NCI-H146 treated with DMSO at 0.1 percent for 48 hours (cell line): ENCODE measurements at regions not wholly inside any gene's neighbourhood (a gene's known extent, or its start where the extent isn't known, plus 50 kb on each side); places are given as distances from the start of the nearest gene placed in this dataset.

Experiments used
- DNase-seq: peaks from one replicate; lab custom pipeline; 2025; ENCODE audit not compliant: unreplicated experiment; lab: John Stamatoyannopoulos, UW

DNA sequence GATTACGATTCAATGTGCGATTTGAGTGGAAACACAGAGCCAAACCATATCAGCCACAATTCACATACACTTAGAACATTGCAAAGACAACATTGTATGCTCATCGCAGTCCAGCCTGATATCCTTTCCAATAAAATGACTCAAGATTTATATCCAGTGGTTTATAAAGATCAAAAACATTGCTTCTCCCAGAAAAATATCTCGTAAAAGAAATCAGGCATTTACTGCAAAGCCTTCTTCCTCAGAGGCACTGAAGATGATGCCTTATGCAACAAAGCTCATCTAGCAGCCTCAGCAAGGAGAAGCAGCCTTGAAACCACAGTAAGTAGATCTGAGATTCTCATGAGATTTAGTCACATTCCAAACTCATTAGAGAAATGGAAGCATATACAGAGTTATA, 523.8 kb downstream of the ELAVL2 start:
- DNase-seq: no peak

DNA sequence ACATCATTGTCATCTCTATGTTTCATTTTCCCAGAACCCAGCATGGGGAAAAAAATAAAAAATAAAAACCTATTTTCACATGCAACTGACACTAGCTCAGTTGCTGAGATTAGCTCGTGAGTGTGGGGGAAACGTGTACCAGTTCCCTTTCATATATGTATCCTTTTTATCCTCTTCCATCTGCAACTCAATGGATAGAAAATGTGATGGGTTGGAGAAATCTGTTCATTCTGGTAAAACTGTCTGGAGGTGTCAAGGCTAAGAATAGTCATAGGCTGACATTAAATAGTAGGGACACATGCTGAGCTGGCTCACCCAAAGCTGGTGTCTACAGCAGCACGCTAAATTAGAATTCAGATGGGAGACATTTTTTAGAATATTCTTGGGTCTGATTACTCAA, 519.3 kb downstream of the ELAVL2 start:
- no peak for DNase-seq

DNA sequence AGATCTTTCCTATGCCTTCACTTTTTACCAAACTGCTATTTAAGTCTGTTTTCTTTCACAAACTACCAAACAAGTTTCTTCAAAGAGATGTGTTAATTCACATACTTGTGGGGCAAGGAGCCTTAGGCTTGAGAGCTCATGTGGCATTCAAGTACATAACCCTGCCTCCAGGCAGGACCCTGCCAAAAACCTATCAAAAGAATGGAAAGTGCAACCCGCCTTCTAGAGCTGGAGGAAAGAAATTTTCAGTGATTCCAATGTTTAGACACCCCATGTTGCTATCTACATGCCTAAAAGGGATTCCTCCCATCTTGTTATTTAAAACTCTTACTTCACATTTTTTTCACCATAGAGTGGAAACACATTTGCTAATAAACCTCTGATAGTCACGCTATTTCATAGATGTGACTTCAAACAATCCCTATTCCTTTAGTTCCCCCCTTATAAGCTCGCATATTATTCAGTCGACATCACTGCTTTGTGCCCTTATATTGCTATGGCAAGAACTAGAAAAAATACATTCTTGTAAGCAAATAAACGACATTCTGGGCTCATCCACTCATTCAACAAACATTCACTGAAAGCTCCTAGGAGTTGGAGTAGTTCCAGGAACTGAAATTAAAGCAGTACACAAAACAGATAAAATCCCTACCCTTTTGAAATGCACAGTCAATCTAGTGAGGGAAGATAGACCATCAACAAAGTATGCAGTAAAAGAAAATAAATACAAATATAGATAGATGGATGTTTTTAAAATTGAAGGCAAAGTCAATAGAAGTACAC, 518.1 kb downstream of the ELAVL2 start:
- DNase-seq: no peak

DNA sequence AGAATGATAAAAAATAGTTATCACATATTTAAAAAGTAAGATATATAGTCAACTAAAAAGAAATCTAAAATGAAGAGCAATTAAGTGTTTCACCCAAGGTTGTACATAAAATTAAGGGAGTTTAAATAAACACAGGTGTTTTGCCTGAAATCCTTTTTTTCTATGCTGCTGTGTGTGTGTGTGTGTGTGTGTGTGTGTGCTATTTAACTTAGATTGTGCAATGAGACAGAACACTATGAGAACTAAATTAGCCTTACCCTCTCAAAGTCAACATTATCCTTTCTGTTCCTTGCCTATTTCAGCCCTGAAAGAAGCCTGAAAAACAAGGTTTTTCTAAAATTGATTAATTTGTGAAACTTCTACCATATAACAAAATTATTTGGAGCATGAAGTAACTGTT, 516.2 kb downstream of the ELAVL2 start:
- DNase-seq: peak; percentile 77

DNA sequence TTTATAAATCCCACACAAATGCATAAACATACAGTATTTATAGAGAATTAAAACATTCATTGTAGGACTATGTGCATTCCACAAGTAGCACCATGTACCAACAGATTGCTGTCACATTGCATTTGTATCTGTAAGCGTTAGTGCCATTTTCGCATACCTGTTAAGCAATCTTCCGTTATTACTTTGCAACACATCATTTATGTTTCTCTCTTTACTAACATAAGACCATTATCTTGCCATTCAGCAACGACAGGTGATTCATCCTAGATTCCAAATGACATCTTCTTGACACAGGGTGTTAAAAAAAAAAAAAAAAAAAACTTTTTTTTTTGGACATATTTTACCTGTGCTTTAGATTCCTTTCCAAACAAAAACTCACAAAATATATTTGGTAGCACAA, 511.8 kb downstream of the ELAVL2 start:
- DNase-seq: no peak

DNA sequence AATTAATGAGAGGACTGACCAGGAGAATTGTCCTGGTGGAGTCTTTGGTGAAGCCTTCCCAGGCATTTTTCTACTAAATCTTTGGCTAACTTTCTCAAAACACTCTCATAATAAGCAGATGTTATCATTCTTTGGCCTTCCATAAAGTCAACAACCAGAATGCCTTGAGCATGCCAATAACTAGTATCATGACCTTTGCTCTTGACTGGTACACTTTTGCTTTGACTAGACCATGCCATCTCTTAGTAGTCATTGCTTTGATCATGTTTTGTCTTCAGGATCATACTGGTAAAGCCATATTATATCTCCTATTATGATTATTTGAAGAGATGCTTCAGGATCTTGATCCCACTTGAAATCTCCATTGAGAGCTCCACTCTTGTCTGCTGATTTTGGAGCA, 506.9 kb downstream of the ELAVL2 start:
- no peak for DNase-seq

DNA sequence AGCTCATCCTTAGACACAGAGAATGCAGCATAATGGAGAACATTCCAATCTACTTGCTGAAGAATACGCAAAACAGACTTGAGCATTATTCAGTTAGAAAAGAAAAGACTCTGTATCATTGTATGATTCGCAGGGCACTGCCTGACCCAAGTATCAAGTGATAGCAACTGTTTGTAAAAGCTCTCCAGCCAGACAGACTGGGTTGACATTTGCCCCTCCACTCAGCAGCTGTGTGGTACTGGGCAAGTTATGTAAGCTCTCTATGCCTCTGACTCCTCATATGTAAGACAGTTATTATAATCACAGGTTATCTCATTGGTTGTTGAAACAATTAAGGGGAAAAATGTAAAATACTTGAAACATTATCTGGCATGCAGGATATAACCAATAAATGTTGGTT, 505.0 kb downstream of the ELAVL2 start:
- DNase-seq: peak; percentile 56

DNA sequence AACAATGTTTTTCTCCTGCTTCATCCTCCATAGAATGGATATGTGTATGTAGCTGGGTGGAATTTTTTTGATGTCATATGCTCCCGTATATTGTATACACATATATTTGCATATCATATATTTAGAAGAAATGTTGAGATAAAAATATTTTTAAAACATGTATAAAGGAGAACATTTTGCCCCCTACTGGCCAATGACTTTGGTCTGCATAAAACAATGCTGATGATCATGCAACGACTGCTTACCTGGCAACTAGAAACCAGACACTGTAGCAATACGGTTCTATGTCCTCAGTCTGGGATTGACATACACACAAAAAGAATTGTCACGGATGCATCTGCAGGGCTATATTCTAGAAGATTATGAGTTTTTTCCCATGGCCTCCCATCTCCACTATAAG, 503.6 kb downstream of the ELAVL2 start:
- no peak for DNase-seq

DNA sequence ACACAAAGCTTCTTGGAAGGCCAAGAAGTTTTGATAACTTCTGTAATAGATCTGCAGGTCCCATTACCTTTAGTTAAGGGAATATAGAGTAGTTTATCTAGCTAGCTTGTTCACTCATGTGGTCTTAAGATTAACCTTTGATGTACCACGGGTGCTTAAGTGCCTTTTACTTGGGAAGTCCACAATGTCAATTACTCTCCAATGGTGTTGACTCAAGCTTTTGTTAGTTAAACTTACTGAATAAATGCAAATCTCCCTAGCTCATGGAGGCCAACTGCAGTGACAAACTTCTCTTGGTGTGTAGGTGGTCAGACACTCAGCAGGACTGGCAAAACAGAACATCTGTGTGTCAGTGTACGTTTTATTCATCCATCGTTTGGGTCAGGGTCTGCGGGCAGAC, 501.5 kb downstream of the ELAVL2 start:
- no peak for DNase-seq

DNA sequence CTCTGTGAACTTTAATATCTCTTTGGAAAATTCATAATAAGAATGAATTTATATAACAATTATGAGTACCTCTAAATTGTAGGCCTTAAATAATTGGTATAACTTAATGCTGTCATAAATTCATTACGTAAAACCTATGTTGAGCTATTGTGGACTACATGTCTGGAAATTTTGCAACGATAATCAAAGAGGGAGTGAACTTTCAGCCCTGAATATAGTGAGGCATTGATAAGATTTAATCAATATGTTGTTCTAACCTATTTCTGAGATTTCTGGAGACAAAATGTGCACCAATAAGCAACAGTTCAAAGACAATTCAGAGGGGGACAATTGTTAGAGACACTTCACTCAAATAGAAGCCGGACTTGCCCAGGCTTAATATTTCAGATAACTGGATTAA, 499.4 kb downstream of the ELAVL2 start:
- no peak for DNase-seq

DNA sequence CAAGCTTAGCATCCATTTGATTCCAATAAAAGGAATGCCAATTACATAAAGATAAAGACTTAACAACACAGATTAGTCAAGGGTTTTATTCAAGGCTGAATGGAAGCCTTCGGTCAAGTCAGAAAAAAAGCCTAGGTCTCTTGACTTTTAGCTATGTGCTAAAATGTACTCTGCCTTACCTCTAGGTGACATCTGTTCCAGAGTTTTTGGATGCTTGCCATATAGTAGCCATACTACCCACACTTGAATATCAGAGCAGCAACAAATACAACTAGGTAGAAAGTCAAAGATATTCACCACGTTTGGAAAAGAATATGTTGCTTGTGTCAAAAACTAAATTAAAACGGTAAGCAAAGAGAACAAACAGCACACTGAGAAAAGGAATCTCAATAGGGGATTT, 484.7 kb downstream of the ELAVL2 start:
- DNase-seq: no peak

DNA sequence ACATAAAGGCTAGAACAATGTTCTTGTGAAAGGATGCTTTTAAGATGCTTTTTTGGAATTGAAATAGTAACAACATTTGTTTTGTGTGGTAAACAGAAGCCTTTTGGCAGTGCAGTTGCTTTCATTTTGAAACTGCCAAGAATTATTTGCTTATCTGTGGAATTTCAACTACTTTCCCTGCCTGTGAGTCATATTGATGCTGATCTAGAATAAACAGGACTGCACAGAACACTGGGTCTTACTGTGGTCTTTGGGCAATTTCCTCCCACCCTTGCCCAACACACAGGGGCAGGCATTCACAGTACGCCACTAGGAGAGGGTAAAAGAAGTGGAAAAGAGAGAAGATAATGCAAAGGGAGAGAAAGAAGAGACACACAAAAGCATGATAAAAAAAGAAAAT, 483.7 kb downstream of the ELAVL2 start:
- no peak for DNase-seq

DNA sequence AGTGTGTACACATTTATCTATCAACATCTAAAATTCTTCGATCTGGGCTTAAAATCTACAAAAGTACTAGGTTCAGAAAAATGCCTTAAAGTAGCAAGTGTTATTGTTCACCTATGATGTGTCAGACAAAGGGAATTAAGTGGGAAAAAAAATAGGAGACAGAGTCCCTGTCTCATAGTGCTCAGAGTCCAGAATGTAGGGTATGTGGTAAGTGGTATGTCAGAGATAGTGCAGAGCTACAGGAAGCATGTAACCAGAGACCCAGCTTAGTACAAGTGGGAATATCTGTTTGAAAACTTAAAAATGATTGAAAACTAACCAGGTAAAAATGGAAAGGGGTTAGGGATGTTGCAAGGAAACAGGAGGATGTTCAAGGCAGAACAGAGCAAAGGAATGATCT, 482.8 kb downstream of the ELAVL2 start:
- no peak for DNase-seq

DNA sequence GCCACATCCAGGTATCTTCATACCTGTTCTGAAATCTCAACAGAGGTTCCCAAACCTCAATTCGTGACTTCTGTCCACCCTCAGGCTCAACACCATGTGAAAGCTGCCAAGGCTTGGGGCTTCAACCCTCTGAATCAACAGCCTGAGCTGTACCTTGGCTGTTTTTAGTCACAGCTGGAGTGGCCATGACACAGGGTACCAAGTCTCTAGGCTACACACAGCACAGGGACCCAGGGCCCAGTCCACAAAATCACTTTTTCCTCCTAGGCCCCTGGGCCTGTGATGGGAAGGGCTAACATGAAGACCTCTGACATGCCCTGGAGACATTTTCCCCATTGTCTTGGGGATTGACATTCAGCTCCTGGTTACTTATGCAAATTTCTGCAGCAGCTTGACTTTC, 464.9 kb downstream of the ELAVL2 start:
- no peak for DNase-seq

DNA sequence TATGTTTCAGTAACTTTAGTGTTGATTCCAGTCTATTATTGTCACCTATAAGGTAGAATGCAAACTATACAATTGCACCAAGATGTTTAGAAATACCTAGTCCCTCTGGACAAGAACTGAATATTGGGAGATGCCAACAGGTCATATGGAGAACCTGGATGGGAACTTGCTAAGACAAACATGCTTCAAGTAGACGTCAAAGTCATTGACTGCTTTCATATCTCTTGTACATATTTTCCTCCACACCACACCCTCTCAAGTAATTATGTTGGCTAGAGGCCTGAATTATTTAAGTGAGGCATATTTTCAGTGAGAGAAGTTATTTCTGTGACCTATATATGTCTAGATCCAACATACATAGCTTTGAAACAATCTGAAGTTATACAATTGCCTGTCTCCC, 453.3 kb downstream of the ELAVL2 start:
- DNase-seq: no peak

DNA sequence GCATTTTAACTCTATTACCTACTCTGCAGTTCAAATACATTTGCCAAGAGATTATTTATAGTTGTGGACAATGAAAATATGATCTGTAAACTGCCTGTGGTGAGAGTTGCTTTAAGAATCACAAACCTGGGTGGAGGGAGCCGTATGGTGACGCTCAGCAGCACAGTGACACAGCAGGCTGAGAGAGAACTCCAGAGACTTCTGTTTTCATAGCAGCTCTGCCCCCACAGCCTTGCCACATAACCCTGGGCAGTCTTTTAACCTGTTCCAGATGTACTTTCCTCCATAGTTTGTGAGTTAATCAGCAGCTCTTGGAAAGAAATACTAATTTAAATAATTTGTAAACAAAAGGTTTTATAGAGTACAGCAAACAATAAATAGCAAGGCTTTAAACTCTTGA, 450.5 kb downstream of the ELAVL2 start:
- DNase-seq: no peak

DNA sequence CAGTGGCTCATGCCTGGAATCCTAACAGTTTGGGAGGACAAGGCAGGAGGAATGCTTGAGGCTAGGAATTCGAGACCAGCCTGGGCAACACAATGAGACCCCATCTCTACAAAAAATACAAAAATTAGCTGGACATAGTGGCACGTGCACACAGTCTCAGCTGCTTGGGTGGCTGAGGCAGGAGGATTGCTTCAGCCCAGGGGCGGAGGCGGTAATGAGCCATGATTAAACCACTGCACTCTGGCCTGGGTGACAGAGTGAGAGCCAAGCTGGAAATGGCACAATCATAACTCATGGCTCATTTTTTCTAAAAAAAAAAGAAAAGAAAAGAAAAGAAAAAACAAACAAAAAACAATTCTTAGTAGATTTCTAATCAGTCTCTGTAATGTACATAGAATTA, 446.2 kb downstream of the ELAVL2 start:
- no peak for DNase-seq

DNA sequence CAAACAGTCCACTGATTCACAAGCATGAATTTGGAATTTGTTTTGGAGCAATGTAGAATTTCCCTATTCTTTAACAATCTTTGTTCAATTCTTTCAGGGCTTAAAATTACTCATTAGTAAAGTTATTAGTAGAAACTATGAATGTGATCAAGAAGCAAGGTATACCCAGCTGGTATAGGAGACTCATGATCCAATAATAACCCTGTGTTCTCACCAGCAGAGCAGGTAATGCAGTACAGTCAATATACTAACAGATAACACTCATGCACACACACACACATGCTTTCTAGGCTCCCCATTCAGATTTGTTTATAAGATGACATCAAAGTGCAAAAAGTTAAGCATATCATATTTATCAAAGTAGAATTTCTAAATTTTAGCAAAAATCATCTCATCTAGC, 445.2 kb downstream of the ELAVL2 start:
- no peak for DNase-seq

DNA sequence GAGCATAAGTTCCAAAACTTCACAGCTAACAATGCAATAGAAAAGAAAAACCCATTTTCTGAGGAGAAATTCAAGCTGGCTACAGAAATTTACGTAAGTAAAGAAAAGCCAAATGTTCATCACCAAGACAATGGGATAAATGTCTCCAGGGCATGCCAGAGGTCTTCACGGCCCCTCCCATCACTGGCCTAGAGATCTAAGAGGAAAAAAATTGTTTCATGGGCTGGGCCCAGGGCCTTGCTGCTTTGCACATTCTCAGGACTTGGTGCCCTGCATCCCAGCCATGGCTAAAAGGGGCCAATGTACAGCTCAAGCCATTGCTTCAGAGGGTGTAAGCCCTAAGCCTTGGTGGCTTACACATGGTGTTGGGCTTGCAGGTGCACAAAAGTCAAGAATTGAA, 443.6 kb downstream of the ELAVL2 start:
- DNase-seq: no peak

DNA sequence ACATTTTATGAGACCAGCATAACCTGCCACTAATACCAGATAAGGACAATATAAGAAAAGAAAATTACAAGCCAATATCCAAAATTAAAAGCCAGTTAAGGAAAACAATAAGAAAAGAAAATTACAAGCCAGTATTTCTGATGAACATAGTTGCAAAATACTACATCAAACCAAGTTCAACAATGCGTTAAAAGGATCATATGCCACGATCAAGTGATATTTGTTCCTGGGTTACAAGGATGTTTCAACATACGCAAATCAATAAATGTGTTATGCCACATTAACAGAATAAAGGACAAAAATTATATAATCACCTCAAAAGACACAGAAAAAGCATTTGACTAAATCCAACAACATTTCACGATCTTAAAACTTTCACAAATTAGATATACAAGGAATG, 431.9 kb downstream of the ELAVL2 start:
- no peak for DNase-seq

DNA sequence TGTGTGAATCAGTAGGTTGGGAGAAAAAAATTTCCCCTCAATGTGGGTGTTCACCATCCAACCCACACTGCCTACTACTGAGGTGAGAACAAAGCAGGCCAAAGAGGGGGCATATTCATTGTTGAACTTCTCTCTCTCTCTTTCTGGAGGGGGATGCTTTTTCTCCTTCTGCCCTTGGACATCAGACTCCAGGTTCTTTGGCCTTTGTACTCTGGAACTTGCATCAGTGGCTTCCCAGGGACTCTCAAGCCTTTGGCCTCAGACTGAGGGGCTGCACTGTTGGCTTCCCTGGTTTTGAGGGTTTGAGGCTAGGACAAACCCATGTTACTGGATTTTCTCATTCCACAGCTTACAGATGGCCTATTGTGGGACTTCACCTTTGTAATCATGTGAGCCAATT, 417.2 kb downstream of the ELAVL2 start:
- no peak for DNase-seq

DNA sequence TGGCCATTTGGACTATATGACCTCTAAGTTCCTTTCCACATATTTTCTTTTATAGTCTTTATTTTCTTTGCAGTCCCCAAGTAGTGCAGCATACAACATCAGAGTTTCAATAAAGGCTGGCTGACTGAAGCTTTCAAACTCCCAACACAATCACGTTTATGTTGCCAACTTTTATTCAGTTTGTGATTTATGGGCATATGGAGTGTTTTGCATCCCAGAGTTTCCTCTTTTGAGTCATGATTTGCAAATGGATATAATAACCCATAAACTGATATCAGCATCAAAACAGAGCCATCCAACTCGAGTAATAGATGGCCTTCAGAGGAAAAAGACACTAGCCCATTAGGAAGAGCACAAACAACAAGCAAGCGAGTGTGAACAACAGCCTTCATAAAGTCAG, 414.0 kb downstream of the ELAVL2 start:
- DNase-seq: no peak

DNA sequence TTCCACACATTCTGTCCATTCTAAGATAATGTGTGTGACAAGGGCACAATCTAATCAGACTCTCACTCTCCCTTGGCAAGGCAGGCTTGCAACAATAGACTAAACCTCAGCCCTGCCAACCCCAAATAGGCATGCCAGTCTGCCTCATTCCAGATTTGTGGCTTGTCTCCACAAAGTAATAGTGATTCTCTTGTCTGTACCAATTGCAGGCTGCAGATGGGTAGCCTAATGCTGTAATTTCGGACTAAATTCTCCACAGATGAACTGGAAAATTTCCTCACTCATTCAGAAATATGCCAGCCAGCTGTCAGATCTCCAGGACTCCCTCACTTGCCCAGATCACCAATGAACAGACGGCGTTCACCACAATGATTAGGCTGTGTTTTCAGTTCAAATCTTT, 413.6 kb downstream of the ELAVL2 start:
- no peak for DNase-seq

DNA sequence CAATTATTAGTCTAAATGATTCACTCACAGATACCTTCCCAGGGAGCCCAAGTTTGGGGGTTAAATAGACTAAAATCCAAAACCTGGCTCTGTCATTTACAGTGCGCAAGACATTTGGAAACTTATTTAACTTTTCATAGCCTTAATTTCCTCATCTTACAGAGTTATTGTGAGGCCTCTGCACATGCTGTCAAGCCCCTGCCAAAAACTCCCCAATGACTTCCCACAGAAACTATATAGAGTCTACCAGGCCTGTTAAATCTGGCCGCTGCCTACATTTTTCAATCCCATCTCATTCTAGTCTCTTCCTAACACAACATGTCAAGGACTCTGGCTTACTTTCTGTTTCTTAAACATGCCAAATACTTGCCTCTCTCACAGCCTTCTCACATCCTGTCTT, 412.5 kb downstream of the ELAVL2 start:
- no peak for DNase-seq
